COLO668 (cell line): ENCODE measurements at regions not wholly inside any gene's neighbourhood (a gene's known extent, or its start where the extent isn't known, plus 50 kb on each side); places are given as distances from the start of the nearest gene placed in this dataset.
A peak's percentile ranks its signal among the peaks of the same experiment; 100 is the strongest.
"Not testable (repeated sequence)": the region's sequence is repeated elsewhere in the genome, so short reads cannot be mapped to it uniquely, and the experiment has no call there.

ENCODE experiments used
- DNase-seq: peaks from one replicate; lab custom pipeline; 2025; ENCODE audit not compliant: unreplicated experiment; lab: John Stamatoyannopoulos, UW

DNA sequence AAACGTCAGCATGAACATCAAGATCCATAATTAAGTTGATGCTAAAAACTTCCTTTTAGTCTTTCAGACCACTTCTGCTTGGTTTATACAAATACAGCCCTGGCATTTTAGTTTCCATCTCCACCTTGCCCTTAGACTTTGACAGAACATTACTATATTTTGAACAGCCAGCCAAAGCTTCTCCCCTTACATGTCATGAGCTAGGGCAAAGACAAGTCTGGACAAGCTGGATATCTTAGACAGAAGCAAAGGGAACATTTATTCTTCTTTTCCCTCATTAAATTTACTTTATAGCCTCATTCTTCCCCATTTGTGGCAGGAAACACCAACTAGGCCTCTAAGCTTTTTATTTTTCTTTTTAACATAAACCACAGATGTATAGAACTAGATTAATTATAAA, 403.3 kb downstream of the SUCLG1 start:
- DNase-seq, result no peak

DNA sequence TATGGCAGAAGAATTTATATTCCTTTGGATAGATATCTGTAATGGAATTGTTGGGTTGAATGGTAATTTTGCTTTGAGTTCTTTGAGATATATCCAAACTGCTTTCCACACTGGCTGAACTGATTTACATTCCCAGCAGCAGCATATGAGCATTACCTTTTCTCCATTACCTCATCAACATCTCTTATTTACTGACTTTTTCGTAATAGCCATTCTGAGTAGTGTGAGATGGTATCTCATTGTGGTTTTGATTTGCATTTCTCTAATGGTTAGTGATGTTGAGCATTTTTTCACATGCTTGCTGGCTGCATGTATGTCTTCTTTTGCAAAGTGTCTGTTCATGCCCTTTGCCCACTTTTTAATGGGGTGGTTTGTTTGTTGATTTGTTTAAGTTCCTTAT, 404.5 kb downstream of the SUCLG1 start:
- not testable (repeated sequence) for DNase-seq

DNA sequence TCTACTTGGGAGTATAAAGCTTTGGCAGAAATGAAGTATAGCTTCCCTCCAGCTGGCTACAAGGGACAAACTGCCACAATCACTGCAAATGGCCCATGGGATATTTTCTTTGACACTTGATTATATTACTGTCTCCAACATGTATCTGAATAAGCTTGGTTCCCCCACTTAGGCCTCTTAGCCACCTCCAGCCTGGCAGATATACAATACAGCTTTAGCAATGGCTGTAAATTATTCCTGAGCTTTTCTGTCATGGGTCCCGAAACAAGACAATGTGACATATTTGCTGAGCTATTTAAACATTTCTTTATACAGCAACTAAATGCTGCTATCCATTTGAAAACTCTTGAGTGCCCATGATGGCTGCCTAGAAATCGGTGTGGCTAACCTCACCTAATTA, 406.2 kb downstream of the SUCLG1 start:
- DNase-seq, result no peak

DNA sequence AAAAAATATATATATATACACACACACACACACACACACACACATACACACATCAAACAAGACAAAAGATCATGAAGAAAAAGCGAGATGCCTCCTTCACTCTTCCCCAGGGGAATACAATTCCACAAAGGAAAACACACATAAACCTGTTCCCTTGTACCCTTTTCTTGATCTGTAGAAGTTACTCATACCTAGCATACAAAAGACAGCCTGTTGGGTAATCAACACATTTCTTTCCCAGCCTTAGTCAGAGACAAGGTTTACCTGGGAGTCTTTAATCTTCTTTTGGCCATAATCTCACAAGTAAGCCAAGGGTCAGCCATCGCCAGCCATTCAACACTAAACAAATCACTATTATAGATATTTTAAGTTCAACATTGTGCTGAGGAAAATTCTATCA, 407.0 kb downstream of the SUCLG1 start:
- no peak for DNase-seq

DNA sequence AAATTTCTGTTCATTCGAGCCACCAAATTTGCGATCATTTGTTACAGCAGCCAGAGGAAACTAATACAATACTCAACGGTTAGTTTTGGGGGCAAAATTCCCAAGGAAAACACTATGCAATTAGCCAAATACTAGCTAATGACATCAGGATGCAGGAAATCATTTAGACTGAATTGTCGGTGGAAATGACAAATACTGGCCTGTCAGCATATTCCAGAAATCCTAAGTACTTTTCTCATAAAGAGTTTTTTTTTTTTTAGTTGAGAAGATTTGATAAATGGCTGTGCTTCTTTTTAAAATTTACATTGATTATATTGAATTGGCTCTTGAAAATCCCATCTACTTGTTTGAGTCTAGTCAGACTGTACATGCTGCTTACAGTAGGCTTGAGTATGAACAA, 410.1 kb downstream of the SUCLG1 start:
- DNase-seq, result no peak

DNA sequence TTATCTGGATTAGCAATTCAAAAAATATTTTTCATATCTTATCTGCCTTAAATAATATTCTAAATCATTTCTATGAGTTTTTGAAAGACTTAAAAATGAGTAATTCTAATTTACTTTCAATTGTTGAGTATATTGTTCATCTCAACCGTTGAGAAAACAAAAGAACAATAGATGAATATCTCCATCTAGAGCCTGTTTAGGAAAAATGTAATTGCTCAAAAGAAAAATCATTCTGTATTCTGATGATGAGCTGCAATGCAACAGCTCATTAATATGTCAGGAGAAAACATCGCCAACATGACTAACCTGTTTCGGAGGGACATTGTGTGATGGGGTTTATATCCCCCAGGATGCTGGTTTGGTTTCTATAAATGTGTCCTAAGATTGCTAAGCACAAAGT, 417.6 kb downstream of the SUCLG1 start:
- DNase-seq, result no peak

DNA sequence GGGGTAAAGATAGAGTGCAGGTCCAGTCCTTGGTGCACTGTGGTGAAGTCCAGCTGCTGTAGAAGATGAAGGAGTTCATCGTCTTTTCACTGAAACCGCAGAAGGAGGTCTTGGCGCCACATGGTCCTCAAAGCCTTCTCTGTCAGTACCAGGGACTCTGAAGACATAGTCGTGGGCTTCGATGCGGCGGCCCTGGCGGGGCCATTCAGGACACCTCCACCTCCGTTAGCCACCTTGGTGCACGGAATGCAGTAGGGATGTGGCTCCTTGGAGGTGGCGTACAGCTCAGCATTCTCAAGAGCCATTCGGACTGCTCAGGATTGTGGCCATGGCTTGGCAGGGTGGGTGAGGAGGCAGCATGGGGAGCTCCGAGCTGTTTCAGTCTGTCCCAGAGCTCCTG, 418.8 kb downstream of the SUCLG1 start:
- no peak for DNase-seq

DNA sequence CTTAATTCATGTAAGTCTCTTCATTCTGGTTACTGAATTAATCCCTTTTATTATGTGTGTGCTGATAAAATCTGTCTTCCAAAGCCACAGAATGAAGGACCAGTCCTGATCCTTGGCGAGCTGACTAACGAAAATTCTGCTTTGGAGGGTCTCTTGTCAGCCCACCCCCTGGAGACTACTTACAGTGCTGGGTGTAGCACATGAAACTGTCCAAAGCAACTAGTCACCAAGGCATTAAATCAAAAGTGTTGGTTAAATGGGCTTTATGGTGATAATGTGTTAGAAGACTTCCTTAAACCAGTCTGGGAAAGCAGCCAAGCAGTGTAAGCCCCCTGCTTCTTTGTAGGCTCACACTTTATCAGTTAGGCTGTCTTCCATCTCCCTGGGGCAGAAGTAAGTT, 420.2 kb downstream of the SUCLG1 start:
- no peak for DNase-seq

DNA sequence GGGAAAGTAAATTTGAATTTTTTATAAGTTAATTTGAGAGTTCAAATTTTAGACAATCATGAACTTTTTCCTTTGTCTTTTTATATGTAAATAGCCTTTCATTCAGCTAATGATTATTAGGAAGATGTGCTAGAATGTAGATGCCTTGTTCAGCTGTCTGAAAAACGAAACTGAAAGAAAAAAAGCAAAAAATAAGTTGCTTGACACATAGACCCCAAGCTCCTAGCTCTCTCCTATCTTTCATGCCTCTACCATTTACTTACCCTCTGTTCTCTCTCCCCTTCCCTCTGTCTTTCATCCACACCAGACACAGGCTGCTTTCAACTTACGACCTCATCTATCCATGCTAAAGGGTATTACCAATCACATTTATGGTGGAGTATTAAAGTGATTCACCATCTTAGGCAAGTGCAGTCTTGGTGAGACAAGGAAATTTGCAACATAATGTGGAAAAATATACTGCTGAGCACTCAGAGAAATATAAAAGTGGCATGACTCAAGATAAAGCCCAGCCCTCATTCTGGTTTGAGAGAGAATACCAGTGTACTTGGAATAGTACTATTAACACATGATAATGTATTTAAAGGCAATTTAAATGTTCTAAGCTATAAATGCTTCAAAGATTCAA, 425.6 kb downstream of the SUCLG1 start:
- no peak for DNase-seq

DNA sequence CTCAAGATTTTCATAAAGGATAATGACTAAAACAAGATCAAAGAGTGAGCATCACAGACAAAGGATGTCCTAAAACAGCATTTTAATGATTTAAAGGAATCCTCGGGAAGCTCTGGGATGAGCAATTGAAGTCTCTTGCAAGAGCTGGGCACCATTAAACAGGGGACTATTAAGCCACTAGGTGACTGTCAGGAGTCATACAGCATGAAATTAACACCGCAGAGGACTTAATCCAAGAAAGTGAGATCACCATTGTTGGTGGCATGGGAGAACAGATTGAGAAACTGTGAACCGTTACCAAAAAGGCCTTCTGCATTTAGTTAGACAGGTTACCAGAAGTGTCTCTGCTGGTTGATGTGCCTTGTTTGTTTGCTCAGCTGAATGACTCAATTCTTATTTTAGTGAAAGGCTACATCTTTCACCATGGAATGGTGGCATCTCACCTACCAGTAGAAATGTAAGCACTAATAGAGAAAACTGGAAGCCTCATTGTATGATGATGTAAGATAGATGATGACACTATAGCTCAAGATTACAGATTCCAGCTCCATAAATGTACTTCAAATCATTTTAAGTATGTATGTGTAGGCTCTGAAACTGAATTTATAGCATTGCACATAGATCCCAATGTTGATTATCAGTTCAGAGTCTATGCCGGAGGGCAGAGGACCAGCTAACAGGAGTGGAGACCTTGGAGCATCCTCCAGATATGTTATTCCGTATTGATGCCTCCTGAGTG, 427.6 kb downstream of the SUCLG1 start:
- no peak for DNase-seq

DNA sequence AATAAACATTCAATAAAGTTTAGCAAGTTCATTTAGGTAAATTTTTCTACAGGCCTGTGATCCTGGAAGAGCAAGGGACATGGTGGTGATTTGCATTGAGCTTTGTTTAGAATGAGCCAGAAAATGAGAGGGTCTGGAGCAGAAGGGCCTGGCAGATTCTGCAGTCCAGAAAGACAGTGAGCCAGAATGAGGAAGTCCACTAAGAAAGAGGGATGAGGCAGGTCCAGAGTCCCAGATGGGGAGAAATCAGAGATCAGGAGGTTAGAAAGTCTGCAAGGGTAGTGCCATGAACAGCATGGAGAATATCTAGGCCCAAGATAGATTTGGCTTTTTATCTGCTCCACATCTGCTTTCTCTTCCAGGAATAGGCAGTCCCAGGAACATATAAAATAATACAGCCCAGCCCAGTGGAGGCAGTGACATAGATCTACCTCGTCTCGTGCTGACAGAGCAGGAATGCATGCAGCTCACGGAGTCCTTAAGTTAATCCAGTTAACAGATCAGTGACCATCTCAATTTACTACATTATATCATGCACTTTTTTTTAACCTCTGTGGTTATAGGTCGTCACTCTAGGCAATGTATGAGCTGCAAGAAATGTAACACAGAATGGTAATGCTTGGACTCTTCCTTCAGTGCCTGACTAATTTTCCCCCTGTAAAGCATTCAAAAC, 429.0 kb downstream of the SUCLG1 start:
- no peak for DNase-seq

DNA sequence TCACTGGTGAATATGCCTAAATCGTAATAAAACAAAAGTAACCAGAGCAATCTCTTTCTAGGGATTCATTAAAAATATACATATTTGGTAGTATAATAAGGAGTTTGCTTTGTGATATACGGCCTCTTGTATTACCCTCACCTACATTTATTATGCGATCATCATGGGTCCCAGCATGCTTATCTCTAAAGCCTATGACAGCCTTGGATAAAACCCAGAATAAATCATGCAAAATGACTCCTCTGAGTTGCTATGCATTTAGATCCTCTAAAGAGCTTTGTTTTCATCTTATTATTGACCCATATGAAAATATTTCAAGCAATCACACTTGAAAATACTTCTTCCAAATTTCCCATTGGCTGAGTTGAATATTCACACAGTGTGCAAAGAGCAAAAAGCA, 432.3 kb downstream of the SUCLG1 start:
- no peak for DNase-seq

DNA sequence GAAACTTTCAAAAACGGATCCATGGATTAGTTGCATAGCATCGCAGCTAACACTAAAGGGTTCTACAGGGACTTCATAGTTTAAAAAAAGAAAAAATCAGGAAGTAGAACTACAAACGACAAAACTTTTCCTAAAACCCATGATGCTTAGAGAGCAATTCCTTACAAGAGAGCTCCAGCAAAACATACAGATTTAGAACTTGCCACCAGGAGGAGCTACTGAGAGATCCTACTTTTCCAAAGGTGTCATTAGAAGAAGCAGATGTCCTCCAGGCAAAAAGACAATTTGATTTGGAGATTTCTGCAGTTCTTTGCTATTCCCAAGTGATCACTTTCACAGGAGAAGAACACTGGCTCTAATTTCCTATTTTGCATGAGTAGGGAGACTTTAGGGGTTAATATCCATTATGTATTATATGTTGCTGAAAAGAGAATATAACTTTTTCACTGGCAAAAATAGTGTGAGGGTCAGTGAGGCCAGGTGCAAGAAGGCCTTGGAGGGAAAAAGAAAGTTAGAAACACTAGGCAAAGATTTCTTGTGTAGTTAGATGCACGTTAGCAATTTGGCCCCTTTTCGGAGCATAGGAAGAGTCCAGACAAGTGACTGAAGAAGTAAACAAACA, 436.2 kb downstream of the SUCLG1 start:
- DNase-seq, result peak; percentile 13

DNA sequence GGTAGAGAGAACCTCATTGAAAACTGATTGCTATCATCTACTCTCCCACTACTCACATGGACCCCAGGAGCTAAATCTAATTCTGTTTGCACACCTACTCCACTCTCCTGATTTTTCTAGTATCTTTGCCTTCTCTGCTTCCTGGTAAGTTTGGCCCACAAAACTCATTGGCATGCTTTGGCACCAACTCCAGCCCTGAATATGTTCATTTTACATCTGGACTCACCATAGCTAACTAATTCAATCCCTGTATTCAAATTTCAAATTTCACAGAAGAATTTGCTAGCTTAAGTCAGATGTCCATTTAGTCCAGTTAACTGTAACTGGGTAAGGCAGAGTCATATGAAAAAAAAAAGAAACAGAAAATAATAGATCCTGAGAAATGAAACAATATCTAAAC, 442.1 kb downstream of the SUCLG1 start:
- no peak for DNase-seq

DNA sequence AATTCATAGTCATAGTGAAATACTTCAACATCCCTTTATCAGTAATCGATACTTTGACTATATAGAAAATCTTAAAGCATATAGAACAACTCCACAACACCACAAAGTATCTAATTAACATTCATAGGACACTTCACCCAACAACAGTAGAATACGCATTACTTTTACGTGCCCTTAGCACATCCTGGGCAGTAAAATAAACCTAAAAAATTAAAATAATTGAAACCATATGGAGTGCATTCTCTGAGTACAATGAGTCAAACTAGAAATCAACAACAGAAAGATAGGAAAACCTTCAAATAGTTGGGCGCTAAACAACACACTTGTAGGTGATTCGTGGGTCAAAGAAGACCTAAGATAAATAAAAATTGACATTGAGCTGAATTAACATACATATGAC, 442.9 kb downstream of the SUCLG1 start:
- no peak for DNase-seq

DNA sequence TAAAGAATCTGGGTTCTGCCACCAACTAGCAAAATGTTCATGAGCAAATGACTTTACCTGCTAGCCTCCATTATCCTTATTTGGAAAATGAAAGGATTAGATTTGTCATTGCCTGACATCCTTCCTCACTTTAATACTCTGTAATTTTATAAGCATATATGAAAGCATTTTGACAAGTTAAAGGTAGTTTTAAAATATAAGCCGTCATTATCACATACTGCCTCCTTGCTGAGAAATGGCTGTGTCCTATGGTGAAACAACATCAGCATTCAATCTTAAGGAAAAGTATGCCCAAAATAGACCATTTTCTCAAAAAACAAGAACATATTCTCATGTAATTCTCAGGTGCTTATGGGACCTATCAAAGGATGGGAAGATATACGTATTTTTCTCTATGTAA, 461.2 kb downstream of the SUCLG1 start:
- no peak for DNase-seq

DNA sequence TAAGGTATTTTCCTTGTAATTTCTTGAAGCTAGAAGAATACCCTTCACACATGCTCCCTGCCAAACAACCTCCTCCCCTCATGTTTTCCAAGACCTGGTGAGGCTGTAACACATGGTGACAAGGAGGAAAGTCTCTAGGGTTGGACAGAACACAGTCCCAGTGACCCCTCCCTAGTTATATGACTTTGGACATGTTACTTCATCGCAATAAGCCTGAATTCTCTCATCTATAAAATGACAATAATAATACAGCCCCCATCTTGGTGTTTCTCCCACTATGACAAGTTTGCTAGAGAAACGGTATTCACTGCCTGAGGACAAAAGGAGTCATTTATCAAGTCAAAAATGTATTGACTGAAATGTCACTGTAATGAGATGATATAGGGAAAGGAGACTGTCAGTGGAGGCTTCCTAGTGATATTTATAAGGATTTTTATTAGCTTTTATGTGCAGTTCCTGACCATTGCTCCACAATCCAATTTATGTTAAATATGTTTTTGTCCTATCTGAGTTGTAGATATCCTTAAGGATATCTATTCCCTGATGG, 464.4 kb downstream of the SUCLG1 start:
- DNase-seq, result no peak

DNA sequence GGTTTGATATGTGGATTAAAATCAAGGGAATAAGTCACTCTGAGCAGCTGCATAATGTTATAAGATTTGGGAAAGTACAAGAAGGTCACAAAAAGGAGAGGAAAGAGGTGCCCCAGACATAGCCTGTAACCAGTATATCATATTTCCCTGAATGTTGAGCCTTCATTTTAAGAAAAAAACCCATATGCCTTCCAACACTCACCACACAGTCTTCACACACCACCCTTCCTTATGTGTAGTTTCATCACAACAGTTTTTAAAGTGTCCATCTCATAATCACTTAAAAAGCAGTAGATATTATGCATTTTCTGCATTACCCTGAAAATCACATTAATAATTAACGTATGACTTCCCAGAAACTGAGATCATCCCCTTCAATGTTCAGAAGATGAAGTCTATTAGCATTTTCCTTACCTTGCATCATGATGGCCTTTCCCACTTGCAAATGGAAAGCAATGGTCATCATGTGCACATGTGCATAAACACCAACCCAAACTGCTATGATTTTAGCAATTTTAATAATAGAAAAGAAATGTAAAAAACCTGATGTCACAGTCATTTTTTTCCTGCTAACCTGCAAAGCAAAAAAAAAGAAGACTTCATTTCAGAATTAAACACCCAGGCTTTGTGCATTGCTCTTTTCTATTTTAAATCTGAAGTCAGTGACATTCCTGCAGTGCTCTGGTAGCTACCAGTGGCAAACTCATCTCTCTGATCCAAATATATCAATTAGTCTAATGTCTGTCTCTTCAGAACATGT, 465.0 kb downstream of the SUCLG1 start:
- no peak for DNase-seq

DNA sequence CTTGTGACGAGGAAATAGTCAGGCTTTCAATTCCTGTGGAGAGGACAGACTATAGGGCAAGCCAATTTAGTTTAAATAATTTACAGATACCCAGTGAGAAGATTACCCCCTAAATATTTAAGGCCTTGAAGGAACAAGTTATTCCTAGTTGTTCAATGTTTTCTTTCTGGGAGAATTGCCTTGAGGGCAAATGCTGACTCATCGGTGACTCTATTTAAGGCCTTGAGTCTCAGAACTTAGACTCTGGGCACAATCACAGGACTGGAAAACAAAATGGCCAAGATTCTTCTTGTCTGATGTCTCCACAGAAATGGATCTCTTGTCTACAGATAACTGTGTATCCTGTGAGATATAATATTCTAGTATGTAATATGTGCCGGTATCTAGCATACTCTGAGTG, 467.1 kb downstream of the SUCLG1 start:
- DNase-seq, result no peak

DNA sequence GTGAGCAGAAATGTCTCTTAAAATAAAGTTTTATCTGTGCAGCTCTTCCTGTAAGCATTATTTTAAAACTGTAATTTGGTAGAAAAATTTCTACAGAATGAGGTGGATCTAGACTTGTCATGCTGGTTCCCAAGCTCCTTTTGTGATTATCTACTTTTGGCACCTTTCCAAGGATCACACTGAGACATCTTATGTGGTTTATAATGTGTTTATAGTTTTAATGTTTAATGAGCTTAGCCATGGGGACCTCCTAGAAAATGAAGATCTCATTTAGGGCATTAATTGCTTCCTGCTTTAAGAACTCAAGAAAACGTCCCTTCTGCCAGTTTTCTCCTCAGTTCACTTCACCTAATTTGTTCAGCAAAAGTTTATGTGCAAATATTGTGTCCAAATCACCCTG, 468.4 kb downstream of the SUCLG1 start:
- DNase-seq, result no peak

DNA sequence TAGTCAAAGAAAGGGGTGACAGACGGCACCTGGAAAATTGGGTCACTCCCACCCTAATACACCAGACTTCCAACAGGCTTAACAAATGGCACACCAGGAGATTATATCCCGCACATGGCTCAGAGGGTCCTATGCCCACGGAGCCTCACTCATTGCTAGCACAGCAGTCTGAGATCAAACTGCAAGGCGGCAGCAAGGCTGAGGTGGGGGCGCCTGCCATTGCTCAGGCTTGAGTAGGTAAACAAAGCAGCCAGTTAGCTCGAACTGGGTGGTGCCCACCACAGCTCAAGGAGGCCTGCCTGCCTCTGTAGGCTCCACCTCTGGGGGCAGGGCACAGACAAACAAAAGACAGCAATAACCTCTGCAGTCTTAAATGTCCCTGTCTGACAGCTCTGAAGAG, 482.5 kb downstream of the SUCLG1 start:
- not testable (repeated sequence) for DNase-seq
